ENCODE measurements at regions not wholly inside any gene's neighbourhood (a gene's known extent, or its start where the extent isn't known, plus 50 kb on each side); places are given as distances from the start of the nearest gene placed in this dataset.

DNA sequence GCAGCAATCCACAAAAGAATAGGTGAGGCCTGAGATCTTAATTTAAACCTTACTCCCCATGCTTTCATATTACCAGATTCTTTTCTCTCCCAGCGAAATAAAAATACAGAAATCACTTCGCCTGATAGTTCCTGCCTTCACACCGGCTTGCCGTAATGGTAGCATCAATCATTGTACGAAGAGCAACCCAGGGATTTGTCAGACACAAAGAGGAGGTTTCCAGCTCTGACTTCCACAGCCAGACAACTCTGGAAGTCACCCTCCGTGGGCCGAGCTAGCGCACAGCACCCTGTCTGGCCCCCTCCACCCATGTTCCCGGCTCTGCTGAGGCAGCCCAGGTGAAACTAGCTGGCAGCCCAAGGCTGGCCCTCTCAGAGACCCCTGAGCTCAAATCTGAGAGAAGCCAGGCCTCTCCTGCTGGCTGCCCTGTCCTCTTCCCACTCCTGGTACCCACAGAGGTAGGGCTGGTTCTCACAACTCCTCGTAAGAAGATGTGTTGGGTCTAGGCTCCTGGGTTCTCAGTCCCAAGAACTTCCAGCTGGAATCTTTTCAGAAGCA lies 156.9 kb upstream of the BNIP2 start:
- H3K79me2 ChIP-seq (ENCODE audit: insufficient read depth, low read length), result no peaks in the 10 kb centered on the region
- peaks cover 8% of the 10 kb centered on the region for H3K27me3 ChIP-seq (ENCODE audit: insufficient read depth, low read length)
- H3K4me1 ChIP-seq (ENCODE audit: insufficient read depth, low read length), result no peaks in the 10 kb centered on the region
- Mint-ChIP-seq H3K27me3 (ENCODE audit: low read depth, unreplicated experiment) (peaks cover 27% of the 10 kb centered on the region), H3K4me1 (ENCODE audit: low read depth, unreplicated experiment) (no peaks in the 10 kb centered on the region), H3K9me3 (ENCODE audit: unreplicated experiment) (no peaks in the 10 kb centered on the region), H3K27ac (ENCODE audit: unreplicated experiment) (no peak overlapping the region), H3K36me3 (ENCODE audit: low read depth, unreplicated experiment) (no peaks in the 10 kb centered on the region), H3K4me3 (ENCODE audit: unreplicated experiment) (no peak overlapping the region)
- H3K4me3 ChIP-seq (ENCODE audit: insufficient read depth, low read depth, low read length), result no peak overlapping the region
- H3K9ac ChIP-seq (ENCODE audit: low read length), result no peak overlapping the region
- H3K27ac ChIP-seq (ENCODE audit: low read depth, low read length), result no peak overlapping the region
- no peak overlapping the region for H2AFZ ChIP-seq (ENCODE audit: low read depth, low read length)
- DNase-seq (ENCODE audit: low read depth), result no peak
- TF ChIP-seq, protein P1, sequence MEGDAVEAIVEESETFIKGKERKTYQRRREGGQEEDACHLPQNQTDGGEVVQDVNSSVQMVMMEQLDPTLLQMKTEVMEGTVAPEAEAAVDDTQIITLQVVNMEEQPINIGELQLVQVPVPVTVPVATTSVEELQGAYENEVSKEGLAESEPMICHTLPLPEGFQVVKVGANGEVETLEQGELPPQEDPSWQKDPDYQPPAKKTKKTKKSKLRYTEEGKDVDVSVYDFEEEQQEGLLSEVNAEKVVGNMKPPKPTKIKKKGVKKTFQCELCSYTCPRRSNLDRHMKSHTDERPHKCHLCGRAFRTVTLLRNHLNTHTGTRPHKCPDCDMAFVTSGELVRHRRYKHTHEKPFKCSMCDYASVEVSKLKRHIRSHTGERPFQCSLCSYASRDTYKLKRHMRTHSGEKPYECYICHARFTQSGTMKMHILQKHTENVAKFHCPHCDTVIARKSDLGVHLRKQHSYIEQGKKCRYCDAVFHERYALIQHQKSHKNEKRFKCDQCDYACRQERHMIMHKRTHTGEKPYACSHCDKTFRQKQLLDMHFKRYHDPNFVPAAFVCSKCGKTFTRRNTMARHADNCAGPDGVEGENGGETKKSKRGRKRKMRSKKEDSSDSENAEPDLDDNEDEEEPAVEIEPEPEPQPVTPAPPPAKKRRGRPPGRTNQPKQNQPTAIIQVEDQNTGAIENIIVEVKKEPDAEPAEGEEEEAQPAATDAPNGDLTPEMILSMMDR (IDR thresholded peaks at IDR 0.05; ENCODE audit: insufficient read depth, low read depth, low read length), result no peak
- TF ChIP-seq EZH2 (IDR thresholded peaks at IDR 0.05; ENCODE audit: insufficient read depth, low read length), result no peak
- FAIRE-seq, result no peak
- H3K9me3 ChIP-seq (ENCODE audit: insufficient read depth, low read depth, low read length), result no peaks in the 10 kb centered on the region
- H4K20me1 ChIP-seq (ENCODE audit: insufficient read depth, low read length), result no peaks in the 10 kb centered on the region
- no peak overlapping the region for H3K4me2 ChIP-seq (ENCODE audit: low read length)
- no peaks in the 10 kb centered on the region for H3K36me3 ChIP-seq (ENCODE audit: insufficient read depth, low read length)

- Mint-ChIP-seq H3K4me3 (ENCODE audit: unreplicated experiment) (no peak overlapping the region), H3K4me1 (ENCODE audit: low read depth, unreplicated experiment) (no peaks in the 10 kb centered on the region), H3K9me3 (ENCODE audit: unreplicated experiment) (no peaks in the 10 kb centered on the region), H3K27me3 (ENCODE audit: low read depth, unreplicated experiment) (peaks cover 12% of the 10 kb centered on the region), H3K36me3 (ENCODE audit: low read depth, unreplicated experiment) (no peaks in the 10 kb centered on the region), H3K27ac (ENCODE audit: unreplicated experiment) (no peak overlapping the region)
- Histone ChIP-seq H3K27ac (ENCODE audit: low read depth, low read length) (no peak overlapping the region), H3K36me3 (ENCODE audit: insufficient read depth, low read length) (no peaks in the 10 kb centered on the region), H3K4me1 (ENCODE audit: insufficient read depth, low read length) (no peaks in the 10 kb centered on the region), H3K9me3 (ENCODE audit: insufficient read depth, low read depth, low read length) (no peaks in the 10 kb centered on the region), H3K4me2 (ENCODE audit: low read length) (no peak overlapping the region), H4K20me1 (ENCODE audit: insufficient read depth, low read length) (no peaks in the 10 kb centered on the region), H3K79me2 (ENCODE audit: insufficient read depth, low read length) (no peaks in the 10 kb centered on the region), H3K9ac (ENCODE audit: low read length) (no peak overlapping the region), H3K27me3 (ENCODE audit: insufficient read depth, low read length) (peaks cover 2% of the 10 kb centered on the region), H3K4me3 (ENCODE audit: insufficient read depth, low read depth, low read length) (no peak overlapping the region), H2AFZ (ENCODE audit: low read depth, low read length) (no peak overlapping the region)
- DNase-seq (ENCODE audit: low read depth) (no peak), FAIRE-seq (no peak)
- no peak for TF ChIP-seq EZH2 (IDR thresholded peaks at IDR 0.05; ENCODE audit: insufficient read depth, low read length)
- TF ChIP-seq, protein P1 (IDR thresholded peaks at IDR 0.05; ENCODE audit: insufficient read depth, low read depth, low read length), result no peak
Observed at GRCh38 chr15:59843609-59844008, 154.5 kb upstream of the BNIP2 start.

DNA sequence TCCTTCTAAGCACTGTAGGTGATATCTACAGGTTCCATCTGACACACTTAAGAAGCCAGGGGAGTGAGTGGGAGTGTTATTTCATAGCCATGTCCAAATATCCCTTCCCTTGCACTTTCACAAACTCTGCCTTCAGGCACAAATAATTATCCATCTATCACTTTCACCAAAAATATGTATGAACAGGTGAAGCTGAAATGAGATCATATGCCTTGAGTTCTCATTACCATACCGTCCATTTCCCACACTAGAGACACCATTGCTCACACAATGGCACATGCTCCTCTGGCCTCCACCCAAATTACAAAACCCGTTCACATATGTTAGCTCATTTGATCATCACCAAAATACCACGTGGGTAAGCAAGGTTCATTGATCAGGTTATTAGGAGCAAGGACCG lies 151.9 kb upstream of the BNIP2 start:
- Histone ChIP-seq H3K4me1 (ENCODE audit: insufficient read depth, low read length) (no peaks in the 10 kb centered on the region), H3K79me2 (ENCODE audit: insufficient read depth, low read length) (no peaks in the 10 kb centered on the region), H2AFZ (ENCODE audit: low read depth, low read length) (no peak overlapping the region), H3K27me3 (ENCODE audit: insufficient read depth, low read length) (no peaks in the 10 kb centered on the region), H3K4me2 (ENCODE audit: low read length) (no peak overlapping the region), H3K9me3 (ENCODE audit: insufficient read depth, low read depth, low read length) (no peaks in the 10 kb centered on the region), H3K27ac (ENCODE audit: low read depth, low read length) (no peak overlapping the region), H3K36me3 (ENCODE audit: insufficient read depth, low read length) (no peaks in the 10 kb centered on the region), H4K20me1 (ENCODE audit: insufficient read depth, low read length) (no peaks in the 10 kb centered on the region), H3K4me3 (ENCODE audit: insufficient read depth, low read depth, low read length) (no peak overlapping the region), H3K9ac (ENCODE audit: low read length) (no peak overlapping the region)
- Mint-ChIP-seq H3K9me3 (ENCODE audit: unreplicated experiment) (no peaks in the 10 kb centered on the region), H3K27ac (ENCODE audit: unreplicated experiment) (no peak overlapping the region), H3K4me3 (ENCODE audit: unreplicated experiment) (no peak overlapping the region), H3K4me1 (ENCODE audit: low read depth, unreplicated experiment) (no peaks in the 10 kb centered on the region), H3K36me3 (ENCODE audit: low read depth, unreplicated experiment) (no peaks in the 10 kb centered on the region), H3K27me3 (ENCODE audit: low read depth, unreplicated experiment) (peaks cover 13% of the 10 kb centered on the region)
- DNase-seq (ENCODE audit: low read depth), result no peak
- TF ChIP-seq EZH2 (IDR thresholded peaks at IDR 0.05; ENCODE audit: insufficient read depth, low read length), result no peak
- TF ChIP-seq, protein P1 (IDR thresholded peaks at IDR 0.05; ENCODE audit: insufficient read depth, low read depth, low read length), result no peak
- FAIRE-seq, result no peak
